HG02938 (cell line): ENCODE measurements at regions not wholly inside any gene's neighbourhood (a gene's known extent, or its start where the extent isn't known, plus 50 kb on each side); places are given as distances from the start of the nearest gene placed in this dataset.
A peak's percentile ranks its signal among the peaks of the same experiment; 100 is the strongest.
"Not testable (repeated sequence)": the region's sequence is repeated elsewhere in the genome, so short reads cannot be mapped to it uniquely, and the experiment has no call there.

ENCODE experiments used
- ATAC-seq: cut with Tn5 transposase; IDR thresholded peaks from one replicate; pipeline ENCODE4 v1.9.1; 2021; ENCODE audit warnings: mild to moderate bottlenecking, moderate library complexity; ENCODE audit not compliant: unreplicated experiment

GRCh38 chr2:64250063-64250462 is 105.8 kb upstream of the PELI1 start:
- no peak for ATAC-seq

- ATAC-seq, result no peak
Observed at GRCh38 chr2:64250751-64251423, 106.7 kb upstream of the PELI1 start.

GRCh38 chr2:64251497-64252250 is 107.5 kb upstream of the PELI1 start:
- ATAC-seq, result no peak

- ATAC-seq, result not testable (repeated sequence)
Observed at GRCh38 chr2:64252251-64252978, 108.2 kb upstream of the PELI1 start.

GRCh38 chr2:64253421-64253820 is 109.2 kb upstream of the PELI1 start:
- ATAC-seq, result not testable (repeated sequence)

- ATAC-seq, result no peak
Observed at GRCh38 chr2:64258566-64258965, 114.3 kb upstream of the PELI1 start.

- ATAC-seq, result no peak
Observed at GRCh38 chr2:64259312-64259711, 115.1 kb upstream of the PELI1 start.

- ATAC-seq, result no peak
Observed at GRCh38 chr2:64260093-64260803, 116.0 kb upstream of the PELI1 start.

GRCh38 chr2:64260817-64261216 is 116.6 kb upstream of the PELI1 start:
- ATAC-seq, result peak; percentile 93

- ATAC-seq, result no peak
Observed at GRCh38 chr2:64262071-64262470, 117.9 kb upstream of the PELI1 start.

- ATAC-seq, result no peak
Observed at GRCh38 chr2:64262816-64263215, 118.6 kb upstream of the PELI1 start.

GRCh38 chr2:64263315-64263714 is 119.1 kb upstream of the PELI1 start:
- ATAC-seq, result no peak

GRCh38 chr2:64267699-64268098 is 123.5 kb upstream of the PELI1 start:
- no peak for ATAC-seq

GRCh38 chr2:64268330-64269048 is 124.3 kb upstream of the PELI1 start:
- ATAC-seq, result no peak

- no peak for ATAC-seq
Observed at GRCh38 chr2:64273524-64274398, 129.5 kb upstream of the PELI1 start.

- no peak for ATAC-seq
Observed at GRCh38 chr2:64274399-64275173, 130.4 kb upstream of the PELI1 start.

GRCh38 chr2:64275174-64275466 is 130.9 kb upstream of the PELI1 start:
- ATAC-seq, result no peak

- ATAC-seq, result no peak
Observed at GRCh38 chr2:64276417-64277095, 132.3 kb upstream of the PELI1 start.
